ENCODE measurements at regions not wholly inside any gene's neighbourhood (a gene's known extent, or its start where the extent isn't known, plus 50 kb on each side); places are given as distances from the start of the nearest gene placed in this dataset.

DNA sequence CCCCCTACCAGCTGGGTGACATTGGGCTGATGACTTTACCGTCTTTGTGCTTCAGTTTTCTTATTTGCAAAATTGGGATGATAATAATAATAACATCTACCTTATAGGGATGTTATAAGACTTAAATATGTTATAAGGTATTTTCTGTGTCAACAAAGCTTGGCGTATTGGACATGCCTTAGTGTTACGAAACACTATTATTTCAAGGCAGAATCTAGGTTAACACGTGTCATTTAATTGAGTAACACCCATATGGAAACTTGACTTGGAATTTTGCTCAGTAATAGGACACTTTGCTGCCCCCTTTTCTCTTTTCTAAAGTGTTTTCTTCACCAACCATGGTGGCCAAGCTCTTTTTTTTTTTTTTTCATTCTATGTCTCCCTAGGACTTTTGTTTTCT, 294.2 kb upstream of the SALL1 start:
- Histone ChIP-seq H3K4me1 (no peaks in the 10 kb centered on the region), H3K9me3 (no peaks in the 10 kb centered on the region), H3K27ac (no peak overlapping the region), H3K36me3 (no peaks in the 10 kb centered on the region), H3K4me3 (no peak overlapping the region), H3K27me3 (peaks cover 0 to 18% of the 10 kb centered on the region in 2 donors)
- TF ChIP-seq, protein P1, sequence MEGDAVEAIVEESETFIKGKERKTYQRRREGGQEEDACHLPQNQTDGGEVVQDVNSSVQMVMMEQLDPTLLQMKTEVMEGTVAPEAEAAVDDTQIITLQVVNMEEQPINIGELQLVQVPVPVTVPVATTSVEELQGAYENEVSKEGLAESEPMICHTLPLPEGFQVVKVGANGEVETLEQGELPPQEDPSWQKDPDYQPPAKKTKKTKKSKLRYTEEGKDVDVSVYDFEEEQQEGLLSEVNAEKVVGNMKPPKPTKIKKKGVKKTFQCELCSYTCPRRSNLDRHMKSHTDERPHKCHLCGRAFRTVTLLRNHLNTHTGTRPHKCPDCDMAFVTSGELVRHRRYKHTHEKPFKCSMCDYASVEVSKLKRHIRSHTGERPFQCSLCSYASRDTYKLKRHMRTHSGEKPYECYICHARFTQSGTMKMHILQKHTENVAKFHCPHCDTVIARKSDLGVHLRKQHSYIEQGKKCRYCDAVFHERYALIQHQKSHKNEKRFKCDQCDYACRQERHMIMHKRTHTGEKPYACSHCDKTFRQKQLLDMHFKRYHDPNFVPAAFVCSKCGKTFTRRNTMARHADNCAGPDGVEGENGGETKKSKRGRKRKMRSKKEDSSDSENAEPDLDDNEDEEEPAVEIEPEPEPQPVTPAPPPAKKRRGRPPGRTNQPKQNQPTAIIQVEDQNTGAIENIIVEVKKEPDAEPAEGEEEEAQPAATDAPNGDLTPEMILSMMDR (IDR thresholded peaks at IDR 0.05): no peak
- intact Hi-C loops (cut with DNase I): no loop called here
- DNase-seq: no peak
- ATAC-seq: no peak

DNA sequence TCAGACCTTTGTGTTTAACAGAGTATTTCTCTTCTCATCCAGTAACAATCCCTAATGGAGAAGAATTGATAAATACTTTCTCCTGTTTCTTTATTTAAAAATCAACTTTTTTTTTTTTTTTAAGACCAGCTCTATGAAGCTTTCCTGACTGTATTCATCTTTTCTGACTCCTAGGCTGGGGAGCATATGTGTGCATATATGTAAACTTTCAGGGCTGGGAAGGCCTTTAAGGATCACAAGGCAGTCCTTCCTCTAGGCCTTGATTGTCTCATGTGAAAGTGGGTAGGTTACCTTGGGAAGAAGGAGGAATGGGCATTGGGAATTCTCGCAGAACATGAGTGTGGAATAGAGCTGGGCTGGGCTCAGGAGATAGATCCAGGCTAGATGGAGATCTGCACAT, 292.9 kb upstream of the SALL1 start:
- H3K9me3 ChIP-seq: no peaks in the 10 kb centered on the region
- H3K36me3 ChIP-seq: no peaks in the 10 kb centered on the region
- H3K27me3 ChIP-seq: peaks cover 0 to 30% of the 10 kb centered on the region in 2 donors
- H3K27ac ChIP-seq: no peak overlapping the region
- ATAC-seq (no peak), DNase-seq (no peak)
- TF ChIP-seq, protein P1 (IDR thresholded peaks at IDR 0.05): no peak
- H3K4me1 ChIP-seq: no peaks in the 10 kb centered on the region
- intact Hi-C loops (cut with DNase I): no loop called here
- H3K4me3 ChIP-seq: no peak overlapping the region

DNA sequence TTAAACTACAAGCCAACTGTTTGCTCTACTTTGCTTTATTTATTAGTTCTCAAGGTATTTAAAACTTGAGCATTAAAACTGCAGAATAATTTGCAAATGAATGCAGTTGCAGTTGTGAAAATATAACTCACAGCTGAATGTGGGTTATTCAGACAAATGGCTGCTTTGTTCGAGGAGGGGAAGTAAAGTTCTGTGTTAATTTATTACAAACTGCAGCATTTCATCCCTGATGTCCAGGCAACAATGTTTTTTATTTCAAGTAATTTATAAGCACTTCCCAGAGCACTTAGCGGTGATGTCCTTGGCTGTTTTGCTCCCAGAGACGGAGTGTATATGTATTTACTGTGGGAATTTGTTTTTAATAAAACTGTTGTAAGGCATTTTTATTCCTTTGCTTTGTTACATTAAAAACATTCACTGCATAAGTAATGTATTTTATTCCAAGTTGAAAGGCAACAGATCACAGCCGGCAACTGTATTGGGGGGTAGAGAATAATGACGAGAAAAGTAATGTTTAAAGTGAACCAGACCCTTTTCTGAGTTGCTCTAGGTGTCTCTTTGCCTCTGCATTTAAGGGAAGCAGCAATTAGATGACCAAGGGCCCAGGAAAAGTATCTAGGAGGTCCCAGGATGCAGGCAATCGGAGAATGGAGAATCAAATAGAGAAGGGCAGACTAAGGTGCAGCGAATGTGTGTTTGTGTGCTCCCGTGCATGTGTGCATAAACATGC, 291.2 kb upstream of the SALL1 start:
- no peak for ATAC-seq
- DNase-seq: no peak
- intact Hi-C loops (cut with DNase I): no loop called here
- no peak overlapping the region for H3K4me3 ChIP-seq
- H3K27me3 ChIP-seq: peaks cover 0 to 33% of the 10 kb centered on the region in 2 donors
- H3K27ac ChIP-seq: no peak overlapping the region
- H3K9me3 ChIP-seq: no peaks in the 10 kb centered on the region
- H3K4me1 ChIP-seq: no peaks in the 10 kb centered on the region
- H3K36me3 ChIP-seq: no peaks in the 10 kb centered on the region
- TF ChIP-seq, protein P1 (IDR thresholded peaks at IDR 0.05): no peak

DNA sequence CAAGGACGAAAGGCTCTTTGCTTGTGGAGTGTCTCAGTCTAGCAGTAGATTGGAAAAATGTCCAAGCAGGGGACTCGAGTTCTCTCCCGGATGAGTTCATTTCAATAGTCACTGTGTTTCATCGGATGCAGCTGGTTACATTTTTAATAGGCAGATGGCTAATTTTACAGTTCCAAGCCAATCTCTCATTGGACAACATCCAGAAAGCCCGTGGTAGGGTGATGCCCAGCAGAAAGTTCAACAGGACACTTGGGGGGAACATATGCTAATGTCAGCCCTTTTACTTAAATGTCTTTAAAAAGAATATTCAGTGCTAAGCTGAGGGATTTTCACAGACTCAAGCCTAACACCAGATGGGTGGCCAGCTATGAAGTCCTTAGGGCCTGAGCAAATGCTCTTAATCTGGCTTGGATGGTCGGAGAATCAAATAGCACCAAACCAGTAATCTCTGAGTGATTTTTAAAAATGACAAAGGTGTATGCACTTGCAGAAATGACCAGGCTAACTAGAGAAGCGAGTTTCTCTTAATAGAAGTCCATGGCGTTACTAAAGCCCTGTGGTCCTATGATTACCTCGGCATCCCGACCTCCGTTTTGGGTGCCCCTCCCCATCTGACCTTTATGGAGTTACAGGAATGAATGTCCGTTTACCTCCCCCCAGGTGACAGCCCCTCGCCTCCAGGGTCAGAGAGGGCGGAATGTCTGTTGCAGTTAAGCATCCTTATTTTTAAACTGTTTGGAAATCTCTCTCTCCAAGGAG, 289.2 kb upstream of the SALL1 start:
- Histone ChIP-seq H3K4me3 (no peak overlapping the region), H3K27ac (no peak overlapping the region), H3K36me3 (no peaks in the 10 kb centered on the region), H3K27me3 (peaks cover 0 to 33% of the 10 kb centered on the region in 2 donors), H3K4me1 (no peaks in the 10 kb centered on the region), H3K9me3 (no peaks in the 10 kb centered on the region)
- intact Hi-C loops (cut with DNase I): no loop called here
- ATAC-seq (no peak), DNase-seq (no peak)
- TF ChIP-seq, protein P1 (IDR thresholded peaks at IDR 0.05): no peak

DNA sequence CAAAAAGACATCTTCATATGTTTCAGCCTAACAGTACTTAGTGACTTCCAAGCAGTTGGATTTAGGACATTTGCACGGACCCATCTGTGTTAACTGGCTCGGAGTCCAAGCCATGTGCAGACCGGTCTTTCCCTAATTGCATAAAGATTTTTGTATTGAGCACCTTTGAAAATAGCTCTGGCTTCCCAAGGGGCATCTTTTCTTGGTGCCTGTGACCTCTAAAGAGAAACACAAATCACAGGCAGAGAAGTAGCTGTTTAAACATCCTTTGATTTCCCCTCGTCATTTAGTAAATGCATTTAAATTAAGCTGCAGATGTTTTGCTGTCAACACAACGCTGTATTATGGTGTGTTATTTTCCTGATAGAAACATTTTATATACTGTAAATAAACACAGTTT, 288.2 kb upstream of the SALL1 start:
- no peaks in the 10 kb centered on the region for H3K36me3 ChIP-seq
- DNase-seq (no peak), ATAC-seq (no peak)
- TF ChIP-seq, protein P1 (IDR thresholded peaks at IDR 0.05): no peak
- intact Hi-C loops (cut with DNase I): no loop called here
- H3K4me1 ChIP-seq: no peaks in the 10 kb centered on the region
- no peak overlapping the region for H3K4me3 ChIP-seq
- H3K27me3 ChIP-seq: peaks cover 0 to 33% of the 10 kb centered on the region in 2 donors
- H3K9me3 ChIP-seq: no peaks in the 10 kb centered on the region
- no peak overlapping the region for H3K27ac ChIP-seq
